Gastrocnemius medialis (tissue), 4 donors: ENCODE measurements at regions not wholly inside any gene's neighbourhood (a gene's known extent, or its start where the extent isn't known, plus 50 kb on each side); places are given as distances from the start of the nearest gene placed in this dataset.
"Not testable (repeated sequence)": the region's sequence is repeated elsewhere in the genome, so short reads cannot be mapped to it uniquely, and the experiment has no call there.

ENCODE experiments used
- ATAC-seq, 2 donors: fragments of 150-250 bp; one replicate each; pipeline ENCODE4 v1.9.1; 2016
- DNase-seq, 2 donors: peaks; one replicate each; pipeline ENCODE4 v3.0.0-alpha.2; 2019
- H3K27ac ChIP-seq, 4 donors: fragments of 200-600 bp; sonication (generic); 1 replicate in 1 of 4; 2 replicates in 3 of 4; pipeline ENCODE4 v1.5.1; 2016 to 2018; ENCODE audit warnings: mild to moderate bottlenecking in 2 of 4, moderate library complexity in 1 of 4
- H3K27me3 ChIP-seq, 3 donors: fragments of 200-600 bp; sonication (generic) in 2 of 3; 1 replicate in 1 of 3; 2 replicates in 2 of 3; pipeline versions ENCODE4 v1.5.1 to v1.6.0; 2016 to 2019; ENCODE audit warnings: mild to moderate bottlenecking in 1 of 3, moderate library complexity in 1 of 3
- H3K36me3 ChIP-seq, 2 donors: fragments of 200-600 bp; sonication (generic) in 1 of 2; one replicate each; pipeline ENCODE4 v1.5.1; 2017 to 2018
- H3K4me1 ChIP-seq, 2 donors: fragments of 200-600 bp; sonication (generic) in 1 of 2; one replicate each; pipeline ENCODE4 v1.5.1; 2016 to 2017; ENCODE audit warnings: mild to moderate bottlenecking in 2 of 2
- H3K4me3 ChIP-seq, 4 donors: fragments of 200-600 bp; sonication (generic) in 3 of 4; 1 replicate in 1 of 4; 2 replicates in 3 of 4; pipeline ENCODE4 v1.5.1; 2016 to 2019; ENCODE audit warnings: mild to moderate bottlenecking in 2 of 4
- H3K9me3 ChIP-seq, 3 donors: fragments of 200-600 bp; sonication (generic) in 2 of 3; 1 replicate in 1 of 3; 2 replicates in 2 of 3; pipeline ENCODE4 v1.5.1; 2016 to 2019
- POLR2A ChIP-seq, 2 donors: fragments of 450-650 bp; IDR thresholded peaks; one replicate each; pipeline ENCODE4 v1.6.1; 2017; ENCODE audit warnings: antibody characterized with exemption in 2 of 2, mild to moderate bottlenecking in 2 of 2, moderate library complexity in 2 of 2
- in situ Hi-C, 4 donors: fragments of 200-750 bp; cut with MboI; loops; one replicate each; pipeline versions ENCODE4 v1.15.0 to v1.8.0; 2017; ENCODE audit warnings: low sequenced_read_pairs in 4 of 4
- intact Hi-C: fragments of 100-400 bp; cut with DNase I; formaldehyde crosslinking; loops from one replicate; pipeline ENCODE4 v1.15.1; 2023; ENCODE audit warnings: low total_unique reads
- TF ChIP-seq, protein P1 (sequence below), 5 experiments: fragments of 450-650 bp in 3 of 5; fragments of 200-600 bp in 2 of 5; sonication (generic) in 2 of 5; IDR thresholded peaks in 4 of 5; conservative IDR thresholded peaks in 1 of 5; 1 replicate in 4 of 5; 2 replicates in 1 of 5; pipeline ENCODE4 v1.5.1; 2016 to 2019; ENCODE audit warnings: antibody characterized with exemption in 5 of 5, mild to moderate bottlenecking in 3 of 5, moderate library complexity in 3 of 5

DNA sequence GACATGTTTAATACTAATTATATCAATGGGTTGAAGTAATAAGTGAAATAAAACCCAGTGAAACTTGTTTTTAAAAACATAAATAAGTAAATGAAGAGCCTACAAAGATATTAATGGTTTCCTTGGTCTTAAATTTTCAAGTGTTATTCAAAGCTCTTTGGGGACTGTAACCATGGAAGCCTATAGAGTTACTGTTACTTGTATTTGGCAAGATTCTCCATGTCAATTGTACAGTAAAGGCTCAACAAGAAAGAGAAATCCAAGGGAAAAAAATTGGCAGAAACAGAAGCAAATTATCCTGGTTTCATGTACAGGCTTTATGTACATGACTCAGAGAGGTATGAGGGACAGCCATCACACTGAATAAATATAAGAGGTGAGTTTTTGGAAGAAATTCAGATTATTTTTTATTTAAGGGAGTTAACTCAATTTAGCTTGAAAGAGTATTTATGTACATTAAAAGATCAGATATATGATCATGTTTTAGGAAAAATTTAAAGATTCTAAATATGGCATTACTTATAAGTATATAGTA lies 151.1 kb upstream of the HMGA2 start:
- DNase-seq (no peak), ATAC-seq (no peak)
- H3K9me3 ChIP-seq, result no peaks in the 10 kb centered on the region
- TF ChIP-seq, protein P1, sequence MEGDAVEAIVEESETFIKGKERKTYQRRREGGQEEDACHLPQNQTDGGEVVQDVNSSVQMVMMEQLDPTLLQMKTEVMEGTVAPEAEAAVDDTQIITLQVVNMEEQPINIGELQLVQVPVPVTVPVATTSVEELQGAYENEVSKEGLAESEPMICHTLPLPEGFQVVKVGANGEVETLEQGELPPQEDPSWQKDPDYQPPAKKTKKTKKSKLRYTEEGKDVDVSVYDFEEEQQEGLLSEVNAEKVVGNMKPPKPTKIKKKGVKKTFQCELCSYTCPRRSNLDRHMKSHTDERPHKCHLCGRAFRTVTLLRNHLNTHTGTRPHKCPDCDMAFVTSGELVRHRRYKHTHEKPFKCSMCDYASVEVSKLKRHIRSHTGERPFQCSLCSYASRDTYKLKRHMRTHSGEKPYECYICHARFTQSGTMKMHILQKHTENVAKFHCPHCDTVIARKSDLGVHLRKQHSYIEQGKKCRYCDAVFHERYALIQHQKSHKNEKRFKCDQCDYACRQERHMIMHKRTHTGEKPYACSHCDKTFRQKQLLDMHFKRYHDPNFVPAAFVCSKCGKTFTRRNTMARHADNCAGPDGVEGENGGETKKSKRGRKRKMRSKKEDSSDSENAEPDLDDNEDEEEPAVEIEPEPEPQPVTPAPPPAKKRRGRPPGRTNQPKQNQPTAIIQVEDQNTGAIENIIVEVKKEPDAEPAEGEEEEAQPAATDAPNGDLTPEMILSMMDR (IDR thresholded peaks at IDR 0.05 in 4 of 5, conservative IDR thresholded peaks at IDR 0.05 in 1 of 5), result no peak
- no peak for TF ChIP-seq POLR2A (IDR thresholded peaks at IDR 0.05)
- H3K27me3 ChIP-seq, result no peaks in the 10 kb centered on the region
- no peak overlapping the region for H3K4me3 ChIP-seq
- H3K4me1 ChIP-seq, result no peaks in the 10 kb centered on the region
- H3K27ac ChIP-seq, result no peak overlapping the region
- H3K36me3 ChIP-seq, result no peaks in the 10 kb centered on the region
- intact Hi-C loops (no loop called here), in situ Hi-C loops (no loop called here)

DNA sequence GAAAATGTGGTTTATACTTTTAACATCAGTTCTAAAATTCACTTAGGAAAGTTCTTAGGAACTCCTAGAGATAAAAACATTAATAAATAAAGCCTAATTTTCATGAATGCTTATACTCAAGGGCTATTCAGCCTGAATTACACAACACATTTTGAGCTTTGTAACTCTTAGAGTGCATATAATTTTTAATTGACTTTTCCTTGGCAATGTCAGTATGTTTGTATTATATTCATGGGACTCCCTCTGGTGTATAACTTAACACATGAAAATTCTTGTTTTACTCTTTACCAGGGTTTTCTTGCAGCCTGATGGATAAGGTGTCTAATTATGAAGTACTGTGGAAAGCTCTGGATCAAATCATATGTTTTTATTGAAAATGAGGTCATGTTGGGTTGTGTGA lies 150.6 kb upstream of the HMGA2 start:
- in situ Hi-C loops, result no loop called here
- H3K9me3 ChIP-seq, result no peaks in the 10 kb centered on the region
- TF ChIP-seq, protein P1 (IDR thresholded peaks at IDR 0.05 in 4 of 5, conservative IDR thresholded peaks at IDR 0.05 in 1 of 5), result no peak
- no peak for TF ChIP-seq POLR2A (IDR thresholded peaks at IDR 0.05)
- intact Hi-C loops, result no loop called here
- no peak for ATAC-seq
- no peaks in the 10 kb centered on the region for H3K27me3 ChIP-seq
- no peaks in the 10 kb centered on the region for H3K4me1 ChIP-seq
- H3K36me3 ChIP-seq, result no peaks in the 10 kb centered on the region
- H3K4me3 ChIP-seq, result no peak overlapping the region
- no peak for DNase-seq
- no peak overlapping the region for H3K27ac ChIP-seq

- DNase-seq, result no peak
- in situ Hi-C loops, result no loop called here
- Histone ChIP-seq H3K27me3 (no peaks in the 10 kb centered on the region), H3K9me3 (no peaks in the 10 kb centered on the region), H3K36me3 (no peaks in the 10 kb centered on the region), H3K4me1 (no peaks in the 10 kb centered on the region), H3K27ac (no peak overlapping the region), H3K4me3 (no peak overlapping the region)
- intact Hi-C loops, result no loop called here
- TF ChIP-seq, protein P1 (IDR thresholded peaks at IDR 0.05 in 4 of 5, conservative IDR thresholded peaks at IDR 0.05 in 1 of 5), result no peak
- no peak for TF ChIP-seq POLR2A (IDR thresholded peaks at IDR 0.05)
- no peak for ATAC-seq
Observed at GRCh38 chr12:65675141-65675621, 149.1 kb upstream of the HMGA2 start.

DNA sequence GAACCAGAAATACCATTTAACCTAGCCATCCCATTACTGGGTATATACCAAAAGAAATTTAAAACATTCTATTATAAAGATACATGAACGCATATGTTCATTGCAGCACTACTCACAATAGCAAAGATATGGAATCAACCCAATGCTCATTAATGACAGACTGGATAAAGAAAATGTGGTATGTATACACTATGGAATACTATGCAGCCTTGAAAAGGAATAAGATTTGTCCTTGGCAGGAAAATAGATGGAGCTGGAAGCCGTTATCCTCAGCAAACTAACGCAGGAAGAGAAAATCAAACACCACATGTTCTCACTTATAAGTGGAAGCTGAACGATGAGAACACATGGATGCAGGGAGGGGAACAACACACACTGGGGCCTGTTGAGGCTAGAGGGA lies 146.1 kb upstream of the HMGA2 start:
- in situ Hi-C loops, result not testable (repeated sequence)

GRCh38 chr12:65681226-65681625 lies 143.1 kb upstream of the HMGA2 start:
- Histone ChIP-seq H3K27me3 (no peaks in the 10 kb centered on the region), H3K4me1 (no peaks in the 10 kb centered on the region), H3K9me3 (no peaks in the 10 kb centered on the region), H3K36me3 (no peaks in the 10 kb centered on the region), H3K27ac (no peak overlapping the region), H3K4me3 (no peak overlapping the region)
- ATAC-seq (no peak), DNase-seq (no peak)
- TF ChIP-seq, protein P1 (IDR thresholded peaks at IDR 0.05 in 4 of 5, conservative IDR thresholded peaks at IDR 0.05 in 1 of 5), result no peak
- no peak for TF ChIP-seq POLR2A (IDR thresholded peaks at IDR 0.05)
- in situ Hi-C loops, result no loop called here
- intact Hi-C loops, result no loop called here

More for the DNA sequence above, 146.1 kb upstream of the HMGA2 start:
- intact Hi-C loops, H3K36me3 ChIP-seq, H3K27ac ChIP-seq, H3K4me3 ChIP-seq, ATAC-seq, DNase-seq, H3K27me3 ChIP-seq, H3K9me3 ChIP-seq, H3K4me1 ChIP-seq: not testable (repeated sequence)
